Activated T-cell treated with anti-CD3 and anti-CD28 coated beads for 24 hours (primary cell): ENCODE measurements at regions not wholly inside any gene's neighbourhood (a gene's known extent, or its start where the extent isn't known, plus 50 kb on each side); places are given as distances from the start of the nearest gene placed in this dataset.

ENCODE experiments used
- DNase-seq: peaks from one replicate; pipeline ENCODE4 v3.0.0-alpha.2; 2020; ENCODE audit warnings: low read depth

GRCh38 chr18:61727241-61728193 is 165.3 kb downstream of the RNF152 start:
- DNase-seq: no peak

GRCh38 chr18:61724532-61724931 is 168.3 kb downstream of the RNF152 start:
- no peak for DNase-seq

GRCh38 chr18:61722247-61722646 is 170.6 kb downstream of the RNF152 start:
- no peak for DNase-seq

- DNase-seq: no peak
These were observed 172.3 kb downstream of the RNF152 start for GRCh38 chr18:61720496-61720895.

- DNase-seq: no peak
These were observed 173.1 kb downstream of the RNF152 start for GRCh38 chr18:61719671-61720070.

GRCh38 chr18:61718944-61719343 is 173.9 kb downstream of the RNF152 start:
- no peak for DNase-seq

GRCh38 chr18:61714421-61714820 is 178.4 kb downstream of the RNF152 start:
- no peak for DNase-seq

- no peak for DNase-seq
These were observed 179.3 kb downstream of the RNF152 start for GRCh38 chr18:61713502-61713901.

GRCh38 chr18:61710082-61710620 is 182.7 kb downstream of the RNF152 start:
- DNase-seq: no peak

GRCh38 chr18:61706276-61706915 is 186.4 kb downstream of the RNF152 start:
- DNase-seq: no peak

GRCh38 chr18:61703508-61703907 is 189.3 kb downstream of the RNF152 start:
- no peak for DNase-seq

- no peak for DNase-seq
These were observed 190.8 kb downstream of the RNF152 start for GRCh38 chr18:61702007-61702406.

- DNase-seq: no peak
These were observed 193.3 kb downstream of the RNF152 start for GRCh38 chr18:61699397-61700110.

- DNase-seq: no peak
These were observed 195.4 kb downstream of the RNF152 start for GRCh38 chr18:61697306-61697909.

GRCh38 chr18:61694236-61694635 is 198.6 kb downstream of the RNF152 start:
- no peak for DNase-seq

GRCh38 chr18:61690418-61691138 is 202.2 kb downstream of the RNF152 start:
- no peak for DNase-seq

GRCh38 chr18:61687317-61687716 is 205.5 kb downstream of the RNF152 start:
- DNase-seq: no peak

GRCh38 chr18:61683856-61684255 is 209.0 kb downstream of the RNF152 start:
- no peak for DNase-seq

GRCh38 chr18:61681065-61681464 is 211.7 kb downstream of the RNF152 start:
- no peak for DNase-seq

GRCh38 chr18:61679836-61680235 is 213.0 kb downstream of the RNF152 start:
- no peak for DNase-seq

GRCh38 chr18:61677435-61677970 is 215.3 kb downstream of the RNF152 start:
- DNase-seq: no peak
